ENCODE measurements at regions not wholly inside any gene's neighbourhood (a gene's known extent, or its start where the extent isn't known, plus 50 kb on each side); places are given as distances from the start of the nearest gene placed in this dataset.

DNA sequence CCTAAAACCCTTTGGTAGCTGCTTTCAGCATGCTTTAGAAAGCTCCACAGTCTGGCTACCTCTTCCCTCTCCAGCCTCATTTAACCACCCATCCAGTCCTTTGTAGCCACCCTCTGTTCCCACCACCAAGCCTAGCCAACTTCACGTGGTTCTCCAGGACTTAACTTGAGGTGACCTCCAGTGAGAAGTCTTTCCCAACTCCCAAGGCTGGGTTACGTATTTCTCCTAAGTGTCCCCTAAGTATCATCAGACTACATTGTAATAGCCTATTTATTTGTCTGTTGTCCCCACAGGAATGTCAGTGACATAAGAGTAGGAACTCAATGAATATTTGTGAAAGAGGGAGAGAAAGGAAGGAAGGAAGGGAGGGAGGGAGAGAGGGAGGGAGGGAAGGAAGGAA lies 431.9 kb upstream of the JARID2 start:
- TF ChIP-seq NBN (conservative IDR thresholded peaks at IDR 0.05) (no peak), ZBTB3 (CRISPR knock-in tag; IDR thresholded peaks at IDR 0.05; ENCODE audit: borderline replicate concordance, low read depth) (no peak), SMC3 (IDR thresholded peaks at IDR 0.05; ENCODE audit: low read length) (no peak), HDAC2 (CRISPR knock-in tag; IDR thresholded peaks at IDR 0.05) (no peak), EP300 (IDR thresholded peaks at IDR 0.05; ENCODE audit: low read depth in 2 of 2, low read length in 2 of 2) (no peak), EP300 (CRISPR knock-in tag; IDR thresholded peaks at IDR 0.05; ENCODE audit: borderline replicate concordance) (no peak), MYC (CRISPR knock-in tag; IDR thresholded peaks at IDR 0.05; ENCODE audit: borderline replicate concordance) (no peak), RARA (CRISPR knock-in tag; IDR thresholded peaks at IDR 0.05) (no peak), CBX1 (IDR thresholded peaks at IDR 0.05; ENCODE audit: low read depth) (no peak)
- TF ChIP-seq, protein P1, sequence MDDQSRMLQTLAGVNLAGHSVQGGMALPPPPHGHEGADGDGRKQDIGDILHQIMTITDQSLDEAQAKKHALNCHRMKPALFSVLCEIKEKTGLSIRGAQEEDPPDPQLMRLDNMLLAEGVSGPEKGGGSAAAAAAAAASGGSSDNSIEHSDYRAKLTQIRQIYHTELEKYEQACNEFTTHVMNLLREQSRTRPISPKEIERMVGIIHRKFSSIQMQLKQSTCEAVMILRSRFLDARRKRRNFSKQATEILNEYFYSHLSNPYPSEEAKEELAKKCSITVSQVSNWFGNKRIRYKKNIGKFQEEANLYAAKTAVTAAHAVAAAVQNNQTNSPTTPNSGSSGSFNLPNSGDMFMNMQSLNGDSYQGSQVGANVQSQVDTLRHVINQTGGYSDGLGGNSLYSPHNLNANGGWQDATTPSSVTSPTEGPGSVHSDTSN (CRISPR knock-in tag; IDR thresholded peaks at IDR 0.05; ENCODE audit: borderline replicate concordance), result no peak
- TF ChIP-seq, protein P2, sequence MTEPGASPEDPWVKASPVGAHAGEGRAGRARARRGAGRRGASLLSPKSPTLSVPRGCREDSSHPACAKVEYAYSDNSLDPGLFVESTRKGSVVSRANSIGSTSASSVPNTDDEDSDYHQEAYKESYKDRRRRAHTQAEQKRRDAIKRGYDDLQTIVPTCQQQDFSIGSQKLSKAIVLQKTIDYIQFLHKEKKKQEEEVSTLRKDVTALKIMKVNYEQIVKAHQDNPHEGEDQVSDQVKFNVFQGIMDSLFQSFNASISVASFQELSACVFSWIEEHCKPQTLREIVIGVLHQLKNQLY (CRISPR knock-in tag; IDR thresholded peaks at IDR 0.05), result no peak

Data from HepG2 (cell line).